MCF 10A (cell line): ENCODE measurements at regions not wholly inside any gene's neighbourhood (a gene's known extent, or its start where the extent isn't known, plus 50 kb on each side); places are given as distances from the start of the nearest gene placed in this dataset.

Experiments used
- BruUV-seq: library from RNA; stranded (reverse); fragments of 400-500 nt; replicated peaks from 2 replicates; lab custom pipeline; 2021; lab: Mats Ljungman, UMichigan
- CTCF ChIA-PET: fragments of 300-600 bp; sonication (Branson Sonifier 250); formaldehyde crosslinking; extraction: SDS; loops from one replicate; lab custom pipeline; 2021; ENCODE audit warnings: antibody characterized with exemption, inconsistent platforms; lab: Yijun Ruan, JAX
- POLR2A ChIA-PET: fragments of 300-600, 350-650 bp; sonication (Branson Sonifier 250); formaldehyde crosslinking; extraction: SDS; loops from one replicate; lab custom pipeline; 2020; ENCODE audit warnings: antibody characterized with exemption, inconsistent platforms; lab: Yijun Ruan, JAX
- DNase-seq: peaks from one replicate; pipeline ENCODE4 v3.0.0-alpha.2; 2018; ENCODE audit not compliant: unreplicated experiment
- H3K27ac Mint-ChIP-seq: one replicate; pipeline ENCODE4 v1.8.0; 2022; ENCODE audit warnings: mild to moderate bottlenecking, low read depth, mixed read lengths; ENCODE audit not compliant: unreplicated experiment
- H3K27me3 Mint-ChIP-seq: one replicate; pipeline ENCODE4 v1.8.0; 2022; ENCODE audit warnings: mixed read lengths; ENCODE audit not compliant: insufficient read depth, unreplicated experiment
- H3K36me3 Mint-ChIP-seq: one replicate; pipeline ENCODE4 v1.8.0; 2022; ENCODE audit warnings: mild to moderate bottlenecking, moderate library complexity, mixed read lengths; ENCODE audit not compliant: insufficient read depth, unreplicated experiment
- H3K4me1 Mint-ChIP-seq: one replicate; pipeline ENCODE4 v1.8.0; 2022; ENCODE audit warnings: mixed read lengths; ENCODE audit not compliant: insufficient read depth, unreplicated experiment
- H3K4me3 Mint-ChIP-seq: one replicate; pipeline ENCODE4 v1.8.0; 2022; ENCODE audit warnings: mild to moderate bottlenecking, moderate library complexity, mixed read lengths; ENCODE audit not compliant: unreplicated experiment
- H3K9me3 Mint-ChIP-seq: one replicate; pipeline ENCODE4 v1.8.0; 2022; ENCODE audit warnings: mixed read lengths; ENCODE audit not compliant: unreplicated experiment
- CTCF ChIP-seq: fragments of 200-600 bp; IDR thresholded peaks from one replicate; pipeline ENCODE4 v1.8.0; 2022; ENCODE audit warnings: antibody characterized with exemption, mild to moderate bottlenecking; ENCODE audit not compliant: unreplicated experiment
- intact Hi-C: fragments of 100-400 bp; cut with micrococcal nuclease; formaldehyde crosslinking; loops from 2 replicates; pipeline ENCODE4 v1.14.1; 2022

- H3K9me3 Mint-ChIP-seq, result no peaks in the 10 kb centered on the region
- H3K4me3 Mint-ChIP-seq, result no peak overlapping the region
- no peaks in the 10 kb centered on the region for H3K27me3 Mint-ChIP-seq
- H3K27ac Mint-ChIP-seq, result no peak overlapping the region
- no TSS peak for BruUV-seq
- ChIA-PET POLR2A (no interaction called here), CTCF (interaction anchor here (0.6 to 3.6 kb wide), 5 partner anchors 11 to 1097 kb away, joined by 3 to 27 read pairs (median 4); no protein-coding TSS in a partner anchor)
- H3K36me3 Mint-ChIP-seq, result no peaks in the 10 kb centered on the region
- TF ChIP-seq CTCF, result no peak
- H3K4me1 Mint-ChIP-seq, result no peaks in the 10 kb centered on the region
- intact Hi-C loops, result no loop called here
- DNase-seq, result no peak
Measured at GRCh38 chr7:112880818-112881418, 90.7 kb upstream of the TMEM168 start.

- no TSS peak for BruUV-seq
- Mint-ChIP-seq H3K4me3 (no peak overlapping the region), H3K4me1 (peaks cover 2% of the 10 kb centered on the region), H3K36me3 (no peaks in the 10 kb centered on the region), H3K27me3 (no peaks in the 10 kb centered on the region), H3K27ac (no peak overlapping the region), H3K9me3 (no peaks in the 10 kb centered on the region)
- TF ChIP-seq CTCF, result no peak
- CTCF ChIA-PET, result interaction anchor here (0.6 to 1.1 kb wide), 4 partner anchors 21 to 306 kb away, joined by 3 to 4 read pairs (median 3); no protein-coding TSS in a partner anchor
- no peak for DNase-seq
- POLR2A ChIA-PET, result no interaction called here
- intact Hi-C loops, result no loop called here
Measured at GRCh38 chr7:112877691-112878460, 87.7 kb upstream of the TMEM168 start.

- BruUV-seq, result no TSS peak
- intact Hi-C loops, result no loop called here
- H3K36me3 Mint-ChIP-seq, result no peaks in the 10 kb centered on the region
- H3K4me1 Mint-ChIP-seq, result peaks cover 5% of the 10 kb centered on the region
- H3K4me3 Mint-ChIP-seq, result no peak overlapping the region
- H3K27ac Mint-ChIP-seq, result no peak overlapping the region
- DNase-seq, result no peak
- TF ChIP-seq CTCF, result no peak
- no peaks in the 10 kb centered on the region for H3K27me3 Mint-ChIP-seq
- ChIA-PET CTCF (no interaction called here), POLR2A (no interaction called here)
- H3K9me3 Mint-ChIP-seq, result no peaks in the 10 kb centered on the region
Measured at GRCh38 chr7:112876877-112877276, 86.7 kb upstream of the TMEM168 start.

- CTCF ChIA-PET, result interaction anchor here (0.6 to 1.2 kb wide), 2 partner anchors 11 to 316 kb away, joined by 3 to 4 read pairs; no protein-coding TSS in a partner anchor
- H3K27me3 Mint-ChIP-seq, result no peaks in the 10 kb centered on the region
- H3K36me3 Mint-ChIP-seq, result no peaks in the 10 kb centered on the region
- H3K27ac Mint-ChIP-seq, result no peak overlapping the region
- BruUV-seq, result no TSS peak
- no peak for DNase-seq
- no peak overlapping the region for H3K4me3 Mint-ChIP-seq
- POLR2A ChIA-PET, result interaction anchor here (0.7 to 1.5 kb wide), 2 partner anchors 9 to 104 kb away, joined by 3 to 4 read pairs; no protein-coding TSS in a partner anchor
- intact Hi-C loops, result no loop called here
- TF ChIP-seq CTCF, result no peak
- no peaks in the 10 kb centered on the region for H3K9me3 Mint-ChIP-seq
- H3K4me1 Mint-ChIP-seq, result peaks cover 5% of the 10 kb centered on the region
Measured at GRCh38 chr7:112874909-112875308, 84.7 kb upstream of the TMEM168 start.
